ENCODE measurements at regions not wholly inside any gene's neighbourhood (a gene's known extent, or its start where the extent isn't known, plus 50 kb on each side); places are given as distances from the start of the nearest gene placed in this dataset.

DNA sequence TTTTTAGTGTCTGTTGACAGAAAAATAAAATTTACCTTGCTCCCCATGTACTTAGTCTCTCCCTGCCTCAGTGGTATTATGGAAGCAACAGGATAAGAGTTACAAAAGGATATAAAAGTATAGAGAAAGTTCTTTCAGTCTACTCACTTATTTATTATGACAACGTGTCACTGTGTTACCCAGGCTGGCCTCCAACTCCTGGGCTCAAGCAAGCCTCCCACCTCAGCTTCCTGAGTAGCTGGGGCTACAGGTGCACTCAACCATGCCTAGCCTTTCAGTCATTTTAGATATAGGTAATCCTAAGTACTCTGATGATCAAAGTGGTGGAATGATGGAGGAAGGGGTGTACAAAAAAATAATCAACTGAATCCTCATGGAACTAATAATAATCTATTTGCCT is 215.2 kb upstream of the MKLN1 start (continued):
- TF ChIP-seq EZH2phosphoT487 (IDR thresholded peaks at IDR 0.05; ENCODE audit: borderline replicate concordance): no peak

DNA sequence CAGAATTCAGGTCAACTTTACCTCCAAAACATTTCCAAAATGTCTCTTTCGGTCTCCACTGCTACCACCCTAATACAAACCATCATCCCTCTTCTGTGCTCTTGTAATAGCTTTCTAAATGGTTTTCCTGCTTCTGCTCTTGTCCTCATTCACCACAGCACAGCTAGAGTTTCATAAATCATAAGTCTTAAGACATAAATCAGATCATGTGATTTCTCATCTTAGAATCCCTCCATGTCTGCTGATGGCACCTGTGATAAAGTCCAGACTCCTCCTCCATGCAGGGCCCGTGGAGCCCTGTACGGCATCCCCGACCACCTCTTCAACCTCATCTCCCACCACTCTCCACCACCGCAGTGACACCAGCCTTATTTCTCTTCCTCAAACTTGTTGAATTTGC is 212.3 kb upstream of the MKLN1 start:
- Histone ChIP-seq H3K9me3 (ENCODE audit: control insufficient read depth in 1 of 2, insufficient read depth in 1 of 2, low read depth in 1 of 2, low read length in 2 of 2) (no peaks in the 10 kb centered on the region), H3K36me3 (ENCODE audit: control insufficient read depth in 1 of 2, insufficient read depth in 2 of 2, low read length in 2 of 2) (no peaks in the 10 kb centered on the region), H3K9me2 (ENCODE audit: insufficient read depth) (no peaks in the 10 kb centered on the region), H2AFZ (ENCODE audit: low read depth, low read length, poor library complexity, severe bottlenecking) (no peak overlapping the region), H3K9ac (ENCODE audit: low read length) (no peak overlapping the region), H3K4me2 (ENCODE audit: low read length) (no peak overlapping the region), H3K27me3 (ENCODE audit: insufficient read depth, low read length) (no peaks in the 10 kb centered on the region), H3K4me3 (replicated peaks in 1 of 2; ENCODE audit: low read depth in 1 of 2, low read length in 2 of 2) (no peak overlapping the region), H3K79me2 (ENCODE audit: insufficient read depth, low read length) (no peaks in the 10 kb centered on the region), H3K27ac (ENCODE audit: low read depth, low read length) (no peak overlapping the region), H4K20me1 (ENCODE audit: insufficient read depth) (no peaks in the 10 kb centered on the region), H3K4me1 (ENCODE audit: control insufficient read depth in 1 of 2, insufficient read depth in 2 of 2, low read length in 2 of 2) (peaks cover 13 to 19% of the 10 kb centered on the region in 2 experiments)
- CTCF ChIA-PET: no interaction called here
- TF ChIP-seq EZH2phosphoT487 (IDR thresholded peaks at IDR 0.05; ENCODE audit: borderline replicate concordance) (no peak), TCF7L2 (IDR thresholded peaks at IDR 0.05; ENCODE audit: borderline replicate concordance, extremely low read depth, insufficient read depth, insufficient read length) (no peak), EZH2 (IDR thresholded peaks at IDR 0.05) (no peak), CBX3 (IDR thresholded peaks at IDR 0.05; ENCODE audit: low read depth) (no peak), JUND (IDR thresholded peaks at IDR 0.05) (no peak), SP1 (IDR thresholded peaks at IDR 0.05; ENCODE audit: low read depth) (no peak), YY1 (IDR thresholded peaks at IDR 0.05; ENCODE audit: extremely low read depth, insufficient replicate concordance, low read depth, low read length) (no peak), FOSL1 (IDR thresholded peaks at IDR 0.05; ENCODE audit: low read depth) (no peak), RAD21 (IDR thresholded peaks at IDR 0.05; ENCODE audit: low read depth) (no peak), ZFX (IDR thresholded peaks at IDR 0.05) (no peak), POLR2AphosphoS5 (IDR thresholded peaks at IDR 0.05; ENCODE audit: low read depth, low read length) (no peak), EGR1 (IDR thresholded peaks at IDR 0.05; ENCODE audit: low read depth) (no peak), ATF3 (IDR thresholded peaks at IDR 0.05) (no peak), POLR2A (IDR thresholded peaks at IDR 0.05; ENCODE audit: borderline replicate concordance, extremely low read depth, insufficient read depth, insufficient read length) (no peak), REST (IDR thresholded peaks at IDR 0.05; ENCODE audit: low read depth) (no peak), ZNF274 (IDR thresholded peaks at IDR 0.05; ENCODE audit: low read depth, low read length) (no peak)
- TF ChIP-seq, protein P1, sequence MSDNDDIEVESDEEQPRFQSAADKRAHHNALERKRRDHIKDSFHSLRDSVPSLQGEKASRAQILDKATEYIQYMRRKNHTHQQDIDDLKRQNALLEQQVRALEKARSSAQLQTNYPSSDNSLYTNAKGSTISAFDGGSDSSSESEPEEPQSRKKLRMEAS (IDR thresholded peaks at IDR 0.05): no peak
- TF ChIP-seq, protein P2, sequence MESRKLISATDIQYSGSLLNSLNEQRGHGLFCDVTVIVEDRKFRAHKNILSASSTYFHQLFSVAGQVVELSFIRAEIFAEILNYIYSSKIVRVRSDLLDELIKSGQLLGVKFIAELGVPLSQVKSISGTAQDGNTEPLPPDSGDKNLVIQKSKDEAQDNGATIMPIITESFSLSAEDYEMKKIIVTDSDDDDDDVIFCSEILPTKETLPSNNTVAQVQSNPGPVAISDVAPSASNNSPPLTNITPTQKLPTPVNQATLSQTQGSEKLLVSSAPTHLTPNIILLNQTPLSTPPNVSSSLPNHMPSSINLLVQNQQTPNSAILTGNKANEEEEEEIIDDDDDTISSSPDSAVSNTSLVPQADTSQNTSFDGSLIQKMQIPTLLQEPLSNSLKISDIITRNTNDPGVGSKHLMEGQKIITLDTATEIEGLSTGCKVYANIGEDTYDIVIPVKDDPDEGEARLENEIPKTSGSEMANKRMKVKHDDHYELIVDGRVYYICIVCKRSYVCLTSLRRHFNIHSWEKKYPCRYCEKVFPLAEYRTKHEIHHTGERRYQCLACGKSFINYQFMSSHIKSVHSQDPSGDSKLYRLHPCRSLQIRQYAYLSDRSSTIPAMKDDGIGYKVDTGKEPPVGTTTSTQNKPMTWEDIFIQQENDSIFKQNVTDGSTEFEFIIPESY (IDR thresholded peaks at IDR 0.05; ENCODE audit: extremely low read depth, insufficient replicate concordance, low read length): no peak
- BruUV-seq (replicated peaks): no TSS peak
- DNase-seq (ENCODE audit: low read depth, low spot score) (no peak), ATAC-seq (no peak)
- intact Hi-C loops (cut with micrococcal nuclease): no loop called here
- POLR2A ChIA-PET: no interaction called here
- RAD21 ChIA-PET (ENCODE audit: low non-redundant PET in 1 of 2, low total read pairs in 2 of 2, uncharacterized antibody in 2 of 2, unreplicated experiment in 2 of 2): no interaction called here
